Activated naive CD4-positive, alpha-beta T cell treated with anti-CD3 and anti-CD28 coated beads for 36 hours (primary cell): ENCODE measurements at regions not wholly inside any gene's neighbourhood (a gene's known extent, or its start where the extent isn't known, plus 50 kb on each side); places are given as distances from the start of the nearest gene placed in this dataset.
"Not testable (repeated sequence)": the region's sequence is repeated elsewhere in the genome, so short reads cannot be mapped to it uniquely, and the experiment has no call there.

Source experiments
- CTCF ChIA-PET: fragments of 350-600 bp; sonication (Branson Sonifier 250); formaldehyde crosslinking; loops from one replicate; lab custom pipeline; 2021; ENCODE audit warnings: antibody characterized with exemption; lab: Charles Lee
- DNase-seq: peaks from one replicate; pipeline ENCODE4 v3.0.0-alpha.2; 2020
- H3K27ac Mint-ChIP-seq: one replicate; pipeline ENCODE4 v1.8.0; 2021; ENCODE audit warnings: mild to moderate bottlenecking, mixed read lengths
- H3K27me3 Mint-ChIP-seq: one replicate; pipeline ENCODE4 v1.8.0; 2021; ENCODE audit warnings: low read depth, mixed read lengths
- H3K36me3 Mint-ChIP-seq: one replicate; pipeline ENCODE4 v1.8.0; 2021; ENCODE audit warnings: low read depth, mixed read lengths
- H3K4me1 Mint-ChIP-seq: one replicate; pipeline ENCODE4 v1.8.0; 2021; ENCODE audit warnings: low read depth, mixed read lengths
- H3K4me3 Mint-ChIP-seq: one replicate; pipeline ENCODE4 v1.8.0; 2021; ENCODE audit warnings: mild to moderate bottlenecking, moderate library complexity, mixed read lengths
- H3K9me3 Mint-ChIP-seq: one replicate; pipeline ENCODE4 v1.8.0; 2021; ENCODE audit warnings: mixed read lengths
- intact Hi-C: fragments of 100-400 bp; cut with micrococcal nuclease; formaldehyde crosslinking; loops from one replicate; pipeline ENCODE4 v1.15.1; 2023

DNA sequence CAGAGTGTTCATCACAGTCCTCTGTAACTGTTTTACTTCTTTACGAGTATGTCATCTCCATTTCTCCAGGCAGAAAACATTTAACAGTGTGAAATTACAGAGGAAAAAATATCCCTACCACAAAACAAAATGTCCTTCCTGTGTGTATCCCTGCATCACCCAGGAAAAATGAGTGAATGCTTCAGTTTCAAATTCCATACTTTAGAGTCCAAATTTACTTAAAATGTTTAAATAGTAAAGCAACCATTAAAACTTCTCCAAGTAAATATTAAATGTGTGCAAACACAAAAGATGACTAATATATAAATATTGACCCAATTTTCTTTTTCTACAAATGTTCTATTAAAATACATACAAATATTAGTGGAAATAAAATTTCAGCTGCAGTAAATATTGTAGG is 1016.6 kb upstream of the PCDH20 start:
- CTCF ChIA-PET, result no interaction called here
- H3K4me1 Mint-ChIP-seq, result no peaks in the 10 kb centered on the region
- intact Hi-C loops, result no loop called here
- H3K36me3 Mint-ChIP-seq, result no peaks in the 10 kb centered on the region
- no peaks in the 10 kb centered on the region for H3K9me3 Mint-ChIP-seq
- no peaks in the 10 kb centered on the region for H3K27me3 Mint-ChIP-seq
- DNase-seq, result no peak
- no peak overlapping the region for H3K4me3 Mint-ChIP-seq
- no peak overlapping the region for H3K27ac Mint-ChIP-seq

GRCh38 chr13:62431852-62432251 is 1016.2 kb upstream of the PCDH20 start:
- Mint-ChIP-seq H3K9me3 (no peaks in the 10 kb centered on the region), H3K4me1 (no peaks in the 10 kb centered on the region)
- intact Hi-C loops, result no loop called here

GRCh38 chr13:62418872-62419271 is 1003.2 kb upstream of the PCDH20 start:
- Mint-ChIP-seq H3K27me3 (no peaks in the 10 kb centered on the region), H3K27ac (no peak overlapping the region), H3K4me3 (no peak overlapping the region), H3K9me3 (peaks cover 2% of the 10 kb centered on the region), H3K4me1 (no peaks in the 10 kb centered on the region), H3K36me3 (no peaks in the 10 kb centered on the region)
- intact Hi-C loops, result no loop called here
- no peak for DNase-seq
- CTCF ChIA-PET, result no interaction called here

More at GRCh38 chr13:62431852-62432251, 1016.2 kb upstream of the PCDH20 start:
- Mint-ChIP-seq H3K36me3 (no peaks in the 10 kb centered on the region), H3K27ac (no peak overlapping the region), H3K27me3 (no peaks in the 10 kb centered on the region), H3K4me3 (no peak overlapping the region)
- CTCF ChIA-PET, result no interaction called here
- DNase-seq, result no peak

DNA sequence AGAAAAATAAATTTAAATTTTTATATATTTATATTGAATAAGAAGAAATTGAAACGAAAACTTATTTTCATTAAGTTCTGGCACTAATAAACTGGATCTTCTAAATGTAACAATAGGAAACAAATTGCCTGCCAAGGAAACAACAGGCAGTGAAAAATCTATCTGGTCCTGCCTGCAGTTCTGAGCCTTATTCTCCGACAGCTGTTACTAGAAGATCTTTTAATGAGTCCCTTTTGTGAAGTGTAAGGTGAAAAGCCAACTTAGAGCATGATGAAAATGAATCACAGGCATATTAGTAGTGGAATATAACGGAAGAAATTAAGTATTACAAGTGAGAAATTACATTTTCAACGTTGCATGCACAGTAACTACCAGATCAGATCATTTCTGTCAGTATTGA is 1002.7 kb upstream of the PCDH20 start:
- Mint-ChIP-seq H3K4me1 (no peaks in the 10 kb centered on the region), H3K27ac (no peak overlapping the region), H3K4me3 (no peak overlapping the region), H3K9me3 (peaks cover 2% of the 10 kb centered on the region), H3K27me3 (no peaks in the 10 kb centered on the region), H3K36me3 (no peaks in the 10 kb centered on the region)
- CTCF ChIA-PET, result no interaction called here
- intact Hi-C loops, result no loop called here
- no peak for DNase-seq

DNA sequence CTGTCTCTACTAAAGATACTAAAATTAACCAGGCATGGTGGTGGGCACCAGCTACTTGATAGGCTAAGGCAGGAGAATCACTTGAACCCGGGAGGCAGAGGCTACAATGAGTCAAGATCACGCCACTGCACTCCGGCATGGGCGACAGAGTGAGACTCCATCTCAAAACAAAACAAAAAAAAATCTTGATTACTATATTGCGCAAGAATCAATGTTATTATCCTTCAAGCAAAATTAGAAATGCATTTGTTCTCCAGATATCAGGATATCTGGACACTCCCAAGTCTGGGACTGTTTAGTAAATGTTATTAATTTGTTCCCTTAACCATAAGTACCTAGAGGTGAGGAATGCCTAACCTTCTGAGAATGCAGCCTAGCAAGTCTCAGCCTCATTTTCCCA is 992.2 kb upstream of the PCDH20 start:
- Mint-ChIP-seq H3K9me3 (peaks cover 4% of the 10 kb centered on the region), H3K36me3 (no peaks in the 10 kb centered on the region), H3K27ac (no peak overlapping the region), H3K4me3 (no peak overlapping the region), H3K4me1 (no peaks in the 10 kb centered on the region), H3K27me3 (no peaks in the 10 kb centered on the region)
- CTCF ChIA-PET, result no interaction called here
- intact Hi-C loops, result no loop called here
- DNase-seq, result no peak

GRCh38 chr13:62388515-62388914 is 972.9 kb upstream of the PCDH20 start:
- intact Hi-C loops, result no loop called here
- DNase-seq, result no peak
- H3K4me3 Mint-ChIP-seq, result no peak overlapping the region
- H3K27me3 Mint-ChIP-seq, result no peaks in the 10 kb centered on the region
- H3K4me1 Mint-ChIP-seq, result no peaks in the 10 kb centered on the region
- H3K36me3 Mint-ChIP-seq, result no peaks in the 10 kb centered on the region
- CTCF ChIA-PET, result no interaction called here
- peaks cover 4% of the 10 kb centered on the region for H3K9me3 Mint-ChIP-seq
- no peak overlapping the region for H3K27ac Mint-ChIP-seq

DNA sequence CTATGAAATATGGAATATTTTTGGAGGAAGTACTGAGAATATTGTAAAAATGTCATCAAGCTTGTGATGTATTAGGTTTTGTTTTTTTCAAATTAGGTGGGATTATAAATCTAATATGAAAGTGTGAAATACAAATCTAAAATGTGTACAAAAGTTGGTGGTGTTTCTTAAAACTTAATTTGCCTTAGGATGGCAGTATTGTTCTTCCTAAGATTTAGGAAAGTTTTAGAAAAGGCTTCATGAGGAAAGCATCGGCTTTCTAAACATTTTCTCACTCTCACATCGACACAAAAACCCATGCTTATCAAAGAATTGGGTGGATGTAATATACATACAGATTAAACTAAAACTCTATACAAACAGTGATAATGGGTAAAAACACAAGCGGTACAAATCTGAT is 972.0 kb upstream of the PCDH20 start:
- Mint-ChIP-seq H3K4me3 (no peak overlapping the region), H3K9me3 (peaks cover 4% of the 10 kb centered on the region), H3K27ac (no peak overlapping the region), H3K4me1 (no peaks in the 10 kb centered on the region), H3K27me3 (no peaks in the 10 kb centered on the region), H3K36me3 (no peaks in the 10 kb centered on the region)
- no peak for DNase-seq
- intact Hi-C loops, result no loop called here
- CTCF ChIA-PET, result no interaction called here

- H3K27ac Mint-ChIP-seq, H3K27me3 Mint-ChIP-seq, H3K4me3 Mint-ChIP-seq, H3K9me3 Mint-ChIP-seq, H3K4me1 Mint-ChIP-seq, intact Hi-C loops, DNase-seq, CTCF ChIA-PET, H3K36me3 Mint-ChIP-seq: not testable (repeated sequence)
Observed at GRCh38 chr13:62379241-62379640, 963.6 kb upstream of the PCDH20 start.

- intact Hi-C loops, result no loop called here
Observed at GRCh38 chr13:62377838-62378237, 962.2 kb upstream of the PCDH20 start.

DNA sequence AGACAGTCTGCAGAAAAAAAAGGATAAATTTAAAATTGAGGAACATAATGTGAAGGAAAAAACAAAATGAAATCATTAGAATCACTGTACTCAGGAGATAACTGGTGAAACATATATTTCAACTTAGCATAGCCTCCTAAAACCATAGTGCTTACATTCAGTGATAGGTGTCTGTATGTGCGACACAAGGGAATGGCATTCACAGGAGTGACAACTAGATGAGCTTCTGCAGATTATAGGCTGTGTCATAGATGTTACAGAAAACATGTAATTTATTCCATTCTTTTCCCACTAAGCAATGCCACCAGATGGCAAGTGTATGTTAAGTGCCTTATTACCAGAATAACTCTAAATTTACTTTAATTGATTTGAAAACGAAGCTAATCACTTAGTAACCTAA is 960.0 kb upstream of the PCDH20 start:
- no peaks in the 10 kb centered on the region for H3K27me3 Mint-ChIP-seq
- no peaks in the 10 kb centered on the region for H3K9me3 Mint-ChIP-seq
- H3K36me3 Mint-ChIP-seq, result no peaks in the 10 kb centered on the region
- no peak overlapping the region for H3K27ac Mint-ChIP-seq
- no peaks in the 10 kb centered on the region for H3K4me1 Mint-ChIP-seq
- no peak overlapping the region for H3K4me3 Mint-ChIP-seq
- no peak for DNase-seq
- CTCF ChIA-PET, result no interaction called here
- intact Hi-C loops, result no loop called here

More at GRCh38 chr13:62377838-62378237, 962.2 kb upstream of the PCDH20 start:
- no peaks in the 10 kb centered on the region for H3K4me1 Mint-ChIP-seq
- no peaks in the 10 kb centered on the region for H3K9me3 Mint-ChIP-seq
- no peaks in the 10 kb centered on the region for H3K36me3 Mint-ChIP-seq
- H3K27ac Mint-ChIP-seq, result no peak overlapping the region
- DNase-seq, result no peak
- no peaks in the 10 kb centered on the region for H3K27me3 Mint-ChIP-seq
- H3K4me3 Mint-ChIP-seq, result no peak overlapping the region
- CTCF ChIA-PET, result no interaction called here

GRCh38 chr13:62371737-62372136 is 956.1 kb upstream of the PCDH20 start:
- no peak overlapping the region for H3K27ac Mint-ChIP-seq
- peaks cover 3% of the 10 kb centered on the region for H3K9me3 Mint-ChIP-seq
- no peaks in the 10 kb centered on the region for H3K27me3 Mint-ChIP-seq
- intact Hi-C loops, result no loop called here
- no peak overlapping the region for H3K4me3 Mint-ChIP-seq
- DNase-seq, result no peak
- CTCF ChIA-PET, result no interaction called here
- no peaks in the 10 kb centered on the region for H3K4me1 Mint-ChIP-seq
- no peaks in the 10 kb centered on the region for H3K36me3 Mint-ChIP-seq

DNA sequence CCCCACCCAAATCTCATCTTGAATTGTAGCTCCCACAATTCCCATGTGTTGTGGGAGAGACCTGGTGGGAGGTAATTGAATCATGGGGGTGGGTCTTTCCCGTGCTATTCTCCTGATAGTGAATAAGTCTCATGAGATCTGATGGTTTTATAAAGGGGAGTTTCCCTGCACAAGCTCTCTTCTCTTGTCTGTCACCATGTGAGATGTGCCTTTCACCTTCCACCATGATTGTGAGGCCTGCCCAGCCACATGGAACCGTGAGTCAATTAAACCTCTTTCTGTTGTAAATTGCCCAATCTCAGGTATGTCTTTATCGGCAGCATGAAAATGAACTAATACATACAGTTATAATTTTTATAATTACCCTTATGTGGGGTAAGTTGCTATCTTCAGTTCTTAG is 952.3 kb upstream of the PCDH20 start:
- H3K4me1 Mint-ChIP-seq, H3K36me3 Mint-ChIP-seq, H3K4me3 Mint-ChIP-seq, CTCF ChIA-PET, H3K9me3 Mint-ChIP-seq, H3K27me3 Mint-ChIP-seq, intact Hi-C loops, H3K27ac Mint-ChIP-seq, DNase-seq: not testable (repeated sequence)

DNA sequence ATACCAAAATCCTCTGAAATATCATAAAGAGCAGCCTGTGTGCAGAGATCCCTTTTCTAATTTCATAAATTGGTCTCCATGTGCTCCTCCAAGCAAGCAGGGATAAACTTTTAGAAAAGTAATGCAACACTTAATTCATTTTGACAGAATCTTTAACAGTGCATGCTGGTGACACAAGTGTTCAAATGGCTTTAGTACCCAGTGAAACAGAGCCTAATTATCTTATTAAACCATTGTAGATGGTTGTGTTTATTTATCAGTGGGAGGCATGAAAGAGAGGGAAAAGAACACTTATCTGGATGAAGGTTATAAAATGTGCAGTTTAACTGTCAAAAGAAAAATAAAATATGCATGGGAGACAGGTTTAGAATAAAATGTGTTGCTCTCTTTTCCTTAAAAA is 945.0 kb upstream of the PCDH20 start:
- CTCF ChIA-PET, result no interaction called here
- Mint-ChIP-seq H3K27ac (no peak overlapping the region), H3K36me3 (no peaks in the 10 kb centered on the region), H3K4me3 (no peak overlapping the region), H3K27me3 (no peaks in the 10 kb centered on the region), H3K4me1 (no peaks in the 10 kb centered on the region), H3K9me3 (no peaks in the 10 kb centered on the region)
- intact Hi-C loops, result no loop called here
- no peak for DNase-seq

DNA sequence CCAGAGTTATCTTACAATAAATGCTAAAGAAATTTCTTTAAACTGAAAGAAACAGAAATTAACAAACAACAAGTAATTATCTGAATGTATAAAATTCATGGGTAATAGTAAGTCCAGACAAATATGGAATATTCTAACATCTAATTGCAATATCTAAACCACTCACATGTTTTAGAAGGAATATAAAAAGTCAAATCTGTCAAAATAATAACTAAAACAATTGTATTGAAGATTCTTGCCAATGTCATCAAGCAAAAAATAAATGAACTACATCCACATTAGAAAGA is 942.9 kb upstream of the PCDH20 start:
- DNase-seq, result no peak
- H3K36me3 Mint-ChIP-seq, result no peaks in the 10 kb centered on the region
- no peaks in the 10 kb centered on the region for H3K9me3 Mint-ChIP-seq
- no peaks in the 10 kb centered on the region for H3K27me3 Mint-ChIP-seq
- CTCF ChIA-PET, result no interaction called here
- no peak overlapping the region for H3K27ac Mint-ChIP-seq
- no peaks in the 10 kb centered on the region for H3K4me1 Mint-ChIP-seq
- intact Hi-C loops, result no loop called here
- H3K4me3 Mint-ChIP-seq, result no peak overlapping the region
